Neural cell (in vitro differentiated cells): ENCODE measurements at regions not wholly inside any gene's neighbourhood (a gene's known extent, or its start where the extent isn't known, plus 50 kb on each side); places are given as distances from the start of the nearest gene placed in this dataset.

Source experiments
- H2AFZ ChIP-seq: fragments of 200-600, 300-800 bp; sonication (generic), shearing (Covaris generic); 2 replicates; pipeline ENCODE4 v1.6.0; 2014; ENCODE audit warnings: low read depth, mild to moderate bottlenecking, antibody characterized with exemption, low read length, moderate library complexity
- H3F3A ChIP-seq: fragments of 200-600 bp; shearing (Covaris generic); 2 replicates; pipeline ENCODE4 v1.6.1; 2016; ENCODE audit warnings: mild to moderate bottlenecking, moderate library complexity, mixed read lengths, antibody characterized with exemption, low read length; ENCODE audit not compliant: insufficient read depth, poor library complexity, severe bottlenecking
- H3K27ac ChIP-seq: fragments of 200-600, 300-800 bp; sonication (generic), shearing (Covaris generic); 2 replicates; pipeline ENCODE4 v1.5.1; 2014; ENCODE audit warnings: mild to moderate bottlenecking, low read length, moderate library complexity
- H3K27me3 ChIP-seq: fragments of 300-800, 200-600 bp; sonication (generic), shearing (Covaris generic); 2 replicates; pipeline ENCODE4 v1.6.0; 2014; ENCODE audit warnings: mild to moderate bottlenecking, low read depth, low read length, moderate library complexity; ENCODE audit not compliant: insufficient read depth
- H3K36me3 ChIP-seq: fragments of 300-800, 200-600 bp; sonication (generic), shearing (Covaris generic); 2 replicates; pipeline ENCODE4 v1.5.1; 2014; ENCODE audit warnings: mild to moderate bottlenecking, antibody characterized with exemption, low read length, moderate library complexity; ENCODE audit not compliant: insufficient read depth
- H3K4me2 ChIP-seq: fragments of 300-800, 200-600 bp; sonication (generic), shearing (Covaris generic); 2 replicates; pipeline ENCODE4 v1.6.0; 2014; ENCODE audit warnings: mild to moderate bottlenecking, low read length
- H3K4me3 ChIP-seq: fragments of 300-800, 200-600 bp; sonication (generic), shearing (Covaris generic); 2 replicates; pipeline ENCODE4 v1.5.1; 2014; ENCODE audit warnings: mild to moderate bottlenecking, low read length, moderate library complexity
- H3K79me2 ChIP-seq: fragments of 200-600 bp; shearing (Covaris generic); replicated peaks from 2 replicates; pipeline ENCODE4 v1.6.0; 2014; ENCODE audit warnings: mild to moderate bottlenecking, low read length, moderate library complexity; ENCODE audit not compliant: insufficient read depth
- H3K9ac ChIP-seq: fragments of 300-800, 200-600 bp; sonication (generic), shearing (Covaris generic); 2 replicates; pipeline ENCODE4 v1.6.1; 2016; ENCODE audit warnings: mild to moderate bottlenecking, low read length, mixed read lengths
- H3K9me2 ChIP-seq: fragments of 200-600 bp; shearing (Covaris generic); 2 replicates; pipeline ENCODE4 v1.6.1; 2016; ENCODE audit warnings: mild to moderate bottlenecking, low read length, mixed read lengths; ENCODE audit not compliant: insufficient read depth
- H3K9me3 ChIP-seq: fragments of 200-600, 300-800 bp; sonication (generic), shearing (Covaris generic); 2 replicates; pipeline ENCODE4 v1.6.1; 2016; ENCODE audit warnings: mild to moderate bottlenecking, mixed run types, low read length, moderate library complexity, mixed read lengths
- H4K20me1 ChIP-seq: fragments of 200-600 bp; shearing (Covaris generic); 2 replicates; pipeline ENCODE4 v1.6.1; 2016; ENCODE audit warnings: mild to moderate bottlenecking, mixed run types; ENCODE audit not compliant: insufficient read depth
- CTCF ChIP-seq: fragments of 450-650 bp; IDR thresholded peaks from 2 replicates; pipeline ENCODE4 v1.5.1; 2014; ENCODE audit warnings: antibody characterized with exemption, mild to moderate bottlenecking, moderate library complexity; ENCODE audit not compliant: poor library complexity, severe bottlenecking
- EP300 ChIP-seq: fragments of 450-650 bp; conservative IDR thresholded peaks from 2 replicates; pipeline ENCODE4 v1.6.1; 2014; ENCODE audit warnings: antibody characterized with exemption, mild to moderate bottlenecking, moderate library complexity; ENCODE audit not compliant: poor library complexity, severe bottlenecking
- EZH2 ChIP-seq: fragments of 200-600, 300-800 bp; shearing (Covaris generic), sonication (generic); IDR thresholded peaks from 2 replicates; pipeline ENCODE4 v1.6.1; 2014; ENCODE audit warnings: antibody characterized with exemption, low read length, borderline replicate concordance, mild to moderate bottlenecking; ENCODE audit not compliant: insufficient read depth, poor library complexity, severe bottlenecking
- MXI1 ChIP-seq: fragments of 450-650 bp; conservative IDR thresholded peaks from 2 replicates; pipeline ENCODE4 v1.6.1; 2014; ENCODE audit warnings: antibody characterized with exemption, mild to moderate bottlenecking; ENCODE audit not compliant: poor library complexity, severe bottlenecking
- POLR2AphosphoS5 ChIP-seq: IDR thresholded peaks from 2 replicates; pipeline ENCODE4 v1.6.1; 2012
- RAD21 ChIP-seq: fragments of 450-650 bp; conservative IDR thresholded peaks from 2 replicates; pipeline ENCODE4 v1.6.1; 2014; ENCODE audit warnings: antibody characterized with exemption, mild to moderate bottlenecking, moderate library complexity
- REST ChIP-seq: IDR thresholded peaks from 2 replicates; pipeline ENCODE4 v1.6.1; 2012; ENCODE audit warnings: borderline replicate concordance
- SMC3 ChIP-seq: fragments of 450-650 bp; conservative IDR thresholded peaks from 2 replicates; pipeline ENCODE4 v1.6.1; 2014; ENCODE audit warnings: antibody characterized with exemption, mild to moderate bottlenecking, moderate library complexity; ENCODE audit not compliant: poor library complexity
- TAF1 ChIP-seq: IDR thresholded peaks from 2 replicates; pipeline ENCODE4 v1.6.1; 2012; ENCODE audit warnings: low read depth

GRCh38 chr16:65494609-65495008 is 372.7 kb upstream of the CDH11 start:
- no peaks in the 10 kb centered on the region for H4K20me1 ChIP-seq
- no peak overlapping the region for H3K27ac ChIP-seq
- no peaks in the 10 kb centered on the region for H3K79me2 ChIP-seq
- H3K4me3 ChIP-seq: no peak overlapping the region
- no peak overlapping the region for H3K9ac ChIP-seq
- no peaks in the 10 kb centered on the region for H3K9me3 ChIP-seq
- no peak overlapping the region for H3K4me2 ChIP-seq
- no peak overlapping the region for H2AFZ ChIP-seq
- no peaks in the 10 kb centered on the region for H3K36me3 ChIP-seq
- no peak for TF ChIP-seq CTCF
- TF ChIP-seq RAD21: no peak
- TF ChIP-seq EP300: no peak
- no peak for TF ChIP-seq POLR2AphosphoS5
- no peak for TF ChIP-seq REST
- TF ChIP-seq TAF1: no peak
- no peak for TF ChIP-seq EZH2
- TF ChIP-seq MXI1: no peak
- TF ChIP-seq SMC3: no peak
- no peaks in the 10 kb centered on the region for H3F3A ChIP-seq
- H3K27me3 ChIP-seq: no peaks in the 10 kb centered on the region
- H3K9me2 ChIP-seq: no peaks in the 10 kb centered on the region

- TF ChIP-seq POLR2AphosphoS5: no peak
- no peak for TF ChIP-seq EZH2
- no peak for TF ChIP-seq CTCF
- Histone ChIP-seq H3K4me2 (no peak overlapping the region), H2AFZ (no peak overlapping the region), H3K4me3 (no peak overlapping the region), H3K27ac (no peak overlapping the region), H3F3A (no peaks in the 10 kb centered on the region), H3K9ac (no peak overlapping the region), H3K36me3 (no peaks in the 10 kb centered on the region), H4K20me1 (no peaks in the 10 kb centered on the region), H3K79me2 (no peaks in the 10 kb centered on the region), H3K9me3 (no peaks in the 10 kb centered on the region), H3K9me2 (no peaks in the 10 kb centered on the region), H3K27me3 (no peaks in the 10 kb centered on the region)
These were observed 372.2 kb upstream of the CDH11 start for GRCh38 chr16:65494080-65494479.
